IMR-90 (cell line): ENCODE measurements at regions not wholly inside any gene's neighbourhood (a gene's known extent, or its start where the extent isn't known, plus 50 kb on each side); places are given as distances from the start of the nearest gene placed in this dataset.

Experiments
- ATAC-seq: fragments of 200-7000 bp; cut with Tn5 transposase; 2 replicates; pipeline ENCODE4 v1.9.1; 2020; ENCODE audit warnings: low read depth, mild to moderate bottlenecking, moderate library complexity
- BruUV-seq: library from RNA; stranded (reverse); fragments of 400-500 nt; replicated peaks from 2 replicates; lab custom pipeline; 2021; lab: Mats Ljungman, UMichigan
- CTCF ChIA-PET: fragments of 300-600 bp; formaldehyde crosslinking; extraction: SDS; loops from one replicate; lab custom pipeline; 2021; ENCODE audit warnings: antibody characterized with exemption; lab: Yijun Ruan, JAX
- POLR2A ChIA-PET: fragments of 300-600 bp; sonication (Branson Sonifier 250); formaldehyde crosslinking; loops from one replicate; lab custom pipeline; 2022; ENCODE audit warnings: antibody characterized with exemption; ENCODE audit not compliant: unreplicated experiment; lab: Charles Lee
- DNase-seq: peaks from one replicate; pipeline ENCODE4 v3.0.0; 2013
- H2AFZ ChIP-seq: replicated peaks from 2 replicates; pipeline ENCODE3; 2013; ENCODE audit warnings: low read length, mild to moderate bottlenecking; ENCODE audit not compliant: poor library complexity
- H2AK5ac ChIP-seq: 2 replicates; pipeline ENCODE4 v1.6.1; 2013; ENCODE audit warnings: low read depth, low read length, inconsistent platforms
- H2AK9ac ChIP-seq: replicated peaks from 2 replicates; pipeline ENCODE3; 2013; ENCODE audit warnings: mild to moderate bottlenecking, low read depth, low read length, moderate library complexity; ENCODE audit not compliant: poor library complexity
- H2BK120ac ChIP-seq: 2 replicates; pipeline ENCODE4 v1.6.1; 2013; ENCODE audit warnings: low read depth, low read length, inconsistent platforms
- H2BK15ac ChIP-seq: 3 replicates; pipeline ENCODE4 v1.6.1; 2013; ENCODE audit warnings: low read depth, low read length, inconsistent platforms
- H2BK20ac ChIP-seq: 2 replicates; pipeline ENCODE4 v1.6.1; 2013; ENCODE audit warnings: low read depth, mild to moderate bottlenecking, inconsistent platforms, low read length, moderate library complexity
- H2BK5ac ChIP-seq: 2 replicates; pipeline ENCODE4 v1.6.1; 2013; ENCODE audit warnings: mild to moderate bottlenecking, low read depth, low read length, inconsistent platforms; ENCODE audit not compliant: poor library complexity, severe bottlenecking
- H3K14ac ChIP-seq: replicated peaks from 2 replicates; pipeline ENCODE4 v1.6.1; 2013; ENCODE audit warnings: low read depth, low read length, inconsistent platforms
- H3K18ac ChIP-seq: 2 replicates; pipeline ENCODE4 v1.6.1; 2013; ENCODE audit warnings: low read depth, low read length, control low read depth
- H3K23ac ChIP-seq: 2 replicates; pipeline ENCODE4 v1.6.1; 2013; ENCODE audit warnings: low read depth, low read length, inconsistent platforms
- H3K27ac ChIP-seq: 2 replicates; pipeline ENCODE4 v1.5.1; 2013; ENCODE audit warnings: mild to moderate bottlenecking, control low read depth, low read length; ENCODE audit not compliant: insufficient read depth
- H3K27me3 ChIP-seq: 2 replicates; pipeline ENCODE4 v1.6.1; 2013; ENCODE audit warnings: low read length; ENCODE audit not compliant: control insufficient read depth, insufficient read depth
- H3K36me3 ChIP-seq: 2 replicates; pipeline ENCODE4 v1.6.1; 2013; ENCODE audit warnings: low read length, mixed read lengths; ENCODE audit not compliant: control insufficient read depth, insufficient read depth
- H3K4ac ChIP-seq: 2 replicates; pipeline ENCODE4 v1.6.1; 2013; ENCODE audit warnings: low read depth, low read length, inconsistent platforms
- H3K4me1 ChIP-seq: 2 replicates; pipeline ENCODE4 v1.6.1; 2013; ENCODE audit warnings: low read length, mixed read lengths; ENCODE audit not compliant: control insufficient read depth, insufficient read depth
- H3K4me2 ChIP-seq: 2 replicates; pipeline ENCODE4 v1.6.1; 2013; ENCODE audit warnings: low read depth, mild to moderate bottlenecking, control low read depth, low read length, moderate library complexity
- H3K4me3 ChIP-seq: 2 replicates; pipeline ENCODE4 v1.5.1; 2013; ENCODE audit warnings: low read depth, mild to moderate bottlenecking, control low read depth, low read length, moderate library complexity; ENCODE audit not compliant: insufficient read depth
- H3K56ac ChIP-seq: 2 replicates; pipeline ENCODE4 v1.6.1; 2013; ENCODE audit warnings: low read length, inconsistent platforms; ENCODE audit not compliant: insufficient read depth; ENCODE audit errors: extremely low read depth
- H3K79me1 ChIP-seq, 2 experiments: 2 replicates each; pipeline ENCODE4 v1.6.1; 2013; ENCODE audit warnings: low read length in 2 of 2, inconsistent platforms in 1 of 2, low read depth in 1 of 2
- H3K9ac ChIP-seq: 2 replicates; pipeline ENCODE4 v1.6.1; 2013; ENCODE audit warnings: low read depth, low read length, control low read depth
- H3K9me1 ChIP-seq: 2 replicates; pipeline ENCODE4 v1.6.1; 2013; ENCODE audit warnings: low read length, inconsistent platforms; ENCODE audit not compliant: insufficient read depth
- H3K9me3 ChIP-seq: 2 replicates; pipeline ENCODE4 v1.6.1; 2013; ENCODE audit warnings: low read length; ENCODE audit not compliant: control insufficient read depth, insufficient read depth
- H4K20me1 ChIP-seq: 2 replicates; pipeline ENCODE4 v1.6.1; 2013; ENCODE audit warnings: low read length, inconsistent platforms; ENCODE audit not compliant: insufficient read depth
- H4K5ac ChIP-seq: 2 replicates; pipeline ENCODE4 v1.6.1; 2013; ENCODE audit warnings: mild to moderate bottlenecking, low read depth, low read length, control low read depth
- H4K8ac ChIP-seq, 2 experiments: 2 replicates each; pipeline ENCODE4 v1.6.1; 2013; ENCODE audit warnings: low read depth in 2 of 2, low read length in 2 of 2, control low read depth in 1 of 2, inconsistent platforms in 1 of 2
- H4K91ac ChIP-seq: 2 replicates; pipeline ENCODE4 v1.6.1; 2013; ENCODE audit warnings: low read depth, low read length, inconsistent platforms; ENCODE audit not compliant: insufficient read depth
- MAFK ChIP-seq: IDR thresholded peaks from 2 replicates; pipeline ENCODE4 v1.6.1; 2012; ENCODE audit warnings: low read depth, low read length, improper control_type of control experiment
- RCOR1 ChIP-seq: IDR thresholded peaks from 2 replicates; pipeline ENCODE4 v1.6.1; 2012; ENCODE audit warnings: mild to moderate bottlenecking, low read length, improper control_type of control experiment; ENCODE audit not compliant: insufficient replicate concordance
- WGBS, 2 experiments: methylation state at CpG; one replicate each; pipeline versions ENCODE4 v1.1.5 to v1.1.7; 2013; ENCODE audit warnings: missing lambda C conversion rate in 2 of 2; ENCODE audit not compliant: insufficient read length in 1 of 2; ENCODE audit errors: extremely low coverage in 2 of 2; 5-methylcytosine and 5-hydroxymethylcytosine counted together
- dilution Hi-C: fragments of 300-500 bp; cut with HindIII; formaldehyde crosslinking; loops from one replicate; pipeline ENCODE4 v1.14.3; 2018; ENCODE audit warnings: low sequenced_read_pairs; ENCODE audit not compliant: unreplicated experiment
- in situ Hi-C: fragments of 300-500 bp; cut with MboI; formaldehyde crosslinking; loops from 3 replicates; pipeline ENCODE4 v1.14.3; 2019; ENCODE audit warnings: low sequenced_read_pairs, inconsistent platforms, mixed read lengths
- intact Hi-C: fragments of 100-400 bp; cut with micrococcal nuclease; formaldehyde crosslinking; loops from 2 replicates; pipeline ENCODE4 v1.10.0; 2022

DNA sequence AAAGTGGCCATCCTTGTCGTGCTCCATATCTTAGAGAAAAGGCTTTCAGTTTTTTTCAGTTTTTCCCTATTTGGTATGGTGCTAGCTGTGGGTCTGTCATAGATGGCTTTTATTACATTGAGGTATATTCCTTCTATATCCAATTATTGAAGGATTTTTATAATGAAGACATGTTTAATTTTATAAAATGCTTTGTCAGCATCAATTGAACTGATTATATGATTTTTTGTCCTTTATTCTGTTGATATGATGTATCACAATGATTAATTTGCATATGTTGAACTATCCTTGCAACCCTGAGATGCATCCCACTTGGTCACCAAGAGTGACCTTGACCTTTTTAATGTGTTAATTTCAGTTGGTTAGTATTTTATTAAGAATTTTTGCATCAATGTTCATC is 55.1 kb upstream of the VGLL2 start:
- Histone ChIP-seq H2BK15ac (no peak overlapping the region), H4K8ac (no peak overlapping the region), H3K79me1 (no peaks in the 10 kb centered on the region), H3K4ac (no peak overlapping the region), H4K20me1 (no peaks in the 10 kb centered on the region), H2AK9ac (no peak overlapping the region), H3K23ac (no peak overlapping the region), H3K9me1 (no peaks in the 10 kb centered on the region), H2AK5ac (no peak overlapping the region), H3K36me3 (no peaks in the 10 kb centered on the region), H2AFZ (no peak overlapping the region), H3K9ac (no peak overlapping the region), H3K4me3 (no peak overlapping the region), H4K91ac (no peak overlapping the region), H4K5ac (no peak overlapping the region), H2BK5ac (no peak overlapping the region), H2BK20ac (no peak overlapping the region), H3K27ac (no peak overlapping the region), H3K18ac (no peak overlapping the region), H3K14ac (no peak overlapping the region), H3K4me1 (no peaks in the 10 kb centered on the region), H3K56ac (no peak overlapping the region), H3K27me3 (no peaks in the 10 kb centered on the region), H2BK120ac (no peak overlapping the region), H3K4me2 (no peak overlapping the region), H3K9me3 (no peaks in the 10 kb centered on the region; the same call in 1 of the 2 replicates)
- CTCF ChIA-PET: no interaction called here
- intact Hi-C loops (loop anchor here (5.0 kb wide), 1 partner anchor 183 kb away; no protein-coding TSS in a partner anchor), in situ Hi-C loops (no loop called here), dilution Hi-C loops (no loop called here)
- WGBS, 2 experiments: no CpG with 5 or more reads among the region's 1 CpG
- TF ChIP-seq MAFK (peak; percentile 77), RCOR1 (no peak)
- POLR2A ChIA-PET: no interaction called here
- no TSS peak for BruUV-seq
- DNase-seq (no peak), ATAC-seq (no peak)
